Endothelial cell of umbilical vein (primary cell): ENCODE measurements at regions not wholly inside any gene's neighbourhood (a gene's known extent, or its start where the extent isn't known, plus 50 kb on each side); places are given as distances from the start of the nearest gene placed in this dataset.

Source experiments
- BruUV-seq: library from RNA; stranded (reverse); fragments of 400-500 nt; replicated peaks from 2 replicates; lab custom pipeline; 2021; lab: Mats Ljungman, UMichigan
- CTCF ChIA-PET: fragments of 300-600, 350-600 bp; sonication (Branson Sonifier 250); formaldehyde crosslinking; loops from one replicate; lab custom pipeline; 2021; ENCODE audit warnings: antibody characterized with exemption, inconsistent platforms; lab: Charles Lee
- POLR2A ChIA-PET: fragments of 300-600, 350-600 bp; sonication (Branson Sonifier 250); formaldehyde crosslinking; loops from one replicate; lab custom pipeline; 2021; ENCODE audit warnings: antibody characterized with exemption, inconsistent platforms; lab: Charles Lee
- DNase-seq: peaks from one replicate; pipeline ENCODE4 v3.0.0-alpha.2; 2011; ENCODE audit warnings: low read depth, low spot score
- FAIRE-seq: peaks from 2 replicates; lab custom pipeline; 2011; peaks lifted over from hg19 to GRCh38; lab: Jason Lieb, UNC
- H2AFZ ChIP-seq: 2 replicates; pipeline ENCODE4 v1.6.0; 2012; ENCODE audit warnings: low read depth, low read length, control low read depth, inconsistent platforms
- H3K27ac ChIP-seq: 2 replicates; pipeline ENCODE4 v1.5.1; 2011; ENCODE audit warnings: low read depth, mild to moderate bottlenecking, control low read depth, low read length, moderate library complexity; ENCODE audit not compliant: insufficient read depth
- H3K27me3 ChIP-seq, 2 experiments: 2 replicates each; pipeline versions ENCODE4 v1.6.0 to v1.6.1; 2011; ENCODE audit warnings: low read length in 2 of 2, mixed read lengths in 1 of 2; ENCODE audit not compliant: control insufficient read depth in 2 of 2, insufficient read depth in 2 of 2
- H3K36me3 ChIP-seq, 2 experiments: 2 replicates in 1 of 2; 3 replicates in 1 of 2; pipeline ENCODE4 v1.5.1; 2011; ENCODE audit warnings: low read length in 2 of 2, mild to moderate bottlenecking in 1 of 2, moderate library complexity in 1 of 2; ENCODE audit not compliant: control insufficient read depth in 2 of 2, insufficient read depth in 2 of 2; ENCODE audit errors: extremely low read depth in 1 of 2
- H3K4me1 ChIP-seq: 3 replicates; pipeline ENCODE4 v1.5.1; 2011; ENCODE audit warnings: mild to moderate bottlenecking, low read length; ENCODE audit not compliant: control insufficient read depth, insufficient read depth; ENCODE audit errors: extremely low read depth
- H3K4me2 ChIP-seq: 2 replicates; pipeline ENCODE4 v1.6.1; 2011; ENCODE audit warnings: low read length, control low read depth, mixed read lengths; ENCODE audit not compliant: insufficient read depth
- H3K4me3 ChIP-seq, 3 experiments: fragments of 200-600 bp in 1 of 3; sonication (generic), shearing (Covaris generic) in 1 of 3; replicated peaks in 1 of 3; 2 replicates each; pipeline ENCODE4 v1.5.1; 2011 to 2016; ENCODE audit warnings: control low read depth in 3 of 3, low read length in 3 of 3, mild to moderate bottlenecking in 2 of 3, inconsistent platforms in 1 of 3, low read depth in 1 of 3, moderate library complexity in 1 of 3; ENCODE audit not compliant: insufficient read depth in 1 of 3
- H3K79me2 ChIP-seq: 2 replicates; pipeline ENCODE4 v1.6.0; 2012; ENCODE audit warnings: low read length, inconsistent platforms; ENCODE audit not compliant: control insufficient read depth, insufficient read depth
- H3K9ac ChIP-seq: replicated peaks from 2 replicates; pipeline ENCODE3; 2011; ENCODE audit warnings: low read length, control low read depth; ENCODE audit not compliant: insufficient read depth; ENCODE audit errors: extremely low read depth
- H3K9me1 ChIP-seq: replicated peaks from 3 replicates; pipeline ENCODE4 v1.6.0; 2011; ENCODE audit warnings: mild to moderate bottlenecking, low read length; ENCODE audit not compliant: control insufficient read depth, insufficient read depth; ENCODE audit errors: extremely low read depth
- H3K9me3 ChIP-seq: replicated peaks from 2 replicates; pipeline ENCODE4 v1.5.1; 2012; ENCODE audit warnings: low read length, inconsistent platforms; ENCODE audit not compliant: control insufficient read depth, insufficient read depth
- H4K20me1 ChIP-seq: replicated peaks from 2 replicates; pipeline ENCODE3; 2011; ENCODE audit warnings: mild to moderate bottlenecking, low read length; ENCODE audit not compliant: control insufficient read depth, insufficient read depth; ENCODE audit errors: extremely low read depth
- EZH2 ChIP-seq: IDR thresholded peaks from 2 replicates; pipeline ENCODE4 v1.6.1; 2012; ENCODE audit warnings: borderline replicate concordance, low read depth, mild to moderate bottlenecking, moderate library complexity, low read length, inconsistent platforms; ENCODE audit not compliant: severe bottlenecking
- FOS ChIP-seq: IDR thresholded peaks from 2 replicates; pipeline ENCODE4 v1.6.1; 2011; ENCODE audit warnings: mild to moderate bottlenecking, low read length, moderate library complexity, borderline replicate concordance; ENCODE audit not compliant: insufficient read depth
- GATA2 ChIP-seq: IDR thresholded peaks from 2 replicates; pipeline ENCODE4 v1.7.0; 2011; ENCODE audit warnings: low read depth, mild to moderate bottlenecking, moderate library complexity, mixed read lengths, low read length; ENCODE audit not compliant: insufficient read length, insufficient read depth
- JUN ChIP-seq: IDR thresholded peaks from 2 replicates; pipeline ENCODE4 v1.6.1; 2011; ENCODE audit warnings: borderline replicate concordance, low read depth; ENCODE audit not compliant: insufficient read length, insufficient read depth
- MYC ChIP-seq: IDR thresholded peaks from one replicate; pipeline ENCODE4 v1.6.1; 2011; ENCODE audit warnings: mild to moderate bottlenecking, low read depth, low read length
- POLR2A ChIP-seq: IDR thresholded peaks from 2 replicates; pipeline ENCODE4 v1.6.1; 2012; ENCODE audit warnings: low read depth, mild to moderate bottlenecking, control low read depth, low read length
- POLR2AphosphoS5 ChIP-seq: IDR thresholded peaks from 2 replicates; pipeline ENCODE4 v1.6.1; 2012; ENCODE audit warnings: low read depth, mild to moderate bottlenecking, control low read depth, low read length, moderate library complexity; ENCODE audit not compliant: insufficient read depth
- dilution Hi-C: fragments of 300-500 bp; cut with MboI; formaldehyde crosslinking; loops from one replicate; pipeline ENCODE4 v1.15.0; 2019; ENCODE audit warnings: low sequenced_read_pairs; ENCODE audit not compliant: extremely low pct_ligation_motif_present
- intact Hi-C: fragments of 100-400 bp; cut with micrococcal nuclease; formaldehyde crosslinking; loops from one replicate; pipeline ENCODE4 v1.10.0; 2022
- TF ChIP-seq, protein P1 (sequence below): IDR thresholded peaks from 2 replicates; pipeline ENCODE4 v1.6.1; 2011; ENCODE audit not compliant: insufficient read depth, insufficient read length
- TF ChIP-seq, protein P2 (sequence below), 2 donors: IDR thresholded peaks; 1 replicate in 1 of 2; 2 replicates in 1 of 2; pipeline ENCODE4 v1.5.1; 2011; ENCODE audit warnings: low read length in 2 of 2, mild to moderate bottlenecking in 2 of 2, moderate library complexity in 2 of 2, control low read depth in 1 of 2, inconsistent platforms in 1 of 2, low read depth in 1 of 2; ENCODE audit not compliant: insufficient read depth in 1 of 2; ENCODE audit errors: extremely low read depth in 1 of 2

DNA sequence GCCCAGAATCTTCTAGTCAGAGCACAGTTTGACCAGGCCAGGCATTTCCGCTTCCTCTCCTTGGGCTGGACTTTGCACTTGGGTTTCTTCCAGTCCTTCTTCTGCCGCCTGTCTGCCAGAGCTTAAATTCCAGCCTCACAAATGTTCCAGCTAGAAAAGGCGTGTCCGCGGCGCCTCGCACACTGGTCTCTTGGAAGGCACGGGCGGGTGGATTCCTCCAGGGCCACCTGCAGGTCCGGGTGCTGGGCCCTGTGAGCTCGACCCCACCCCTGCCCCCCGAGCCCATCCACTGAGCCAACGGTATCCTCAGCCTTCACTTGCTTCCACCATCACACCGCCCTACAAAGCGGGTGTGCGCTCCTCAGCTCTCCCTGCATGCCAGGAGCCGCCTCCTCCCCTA, 2026.5 kb downstream of the TP53TG3F start:
- intact Hi-C loops = no loop called here

DNA sequence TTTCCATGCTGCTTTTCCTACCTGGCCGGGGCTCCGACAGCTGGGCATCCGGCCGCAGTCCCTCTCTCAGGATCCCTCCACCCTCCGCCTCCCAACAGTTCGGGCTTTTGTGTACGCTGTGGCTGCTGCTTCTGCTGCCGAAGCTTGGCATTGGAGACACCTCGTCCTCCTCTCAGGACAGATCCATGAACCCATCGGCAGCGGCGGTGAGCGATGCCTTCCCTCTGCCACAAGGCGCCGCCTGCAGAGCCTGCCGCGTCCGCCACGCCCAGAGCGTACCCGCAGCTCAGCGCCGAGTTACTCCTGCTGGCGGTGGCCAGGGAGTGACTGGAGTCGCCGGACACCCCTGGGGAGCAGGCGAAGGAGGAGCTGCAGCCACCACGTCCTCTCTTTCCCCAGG, 2032.8 kb downstream of the TP53TG3F start:
- no peaks in the 10 kb centered on the region for H3K36me3 ChIP-seq
- no TSS peak for BruUV-seq
- H3K9ac ChIP-seq = no peak overlapping the region
- no peaks in the 10 kb centered on the region for H4K20me1 ChIP-seq
- H3K4me3 ChIP-seq = no peak overlapping the region
- FAIRE-seq (no peak), DNase-seq (no peak)
- H3K79me2 ChIP-seq = no peaks in the 10 kb centered on the region
- TF ChIP-seq, protein P1, sequence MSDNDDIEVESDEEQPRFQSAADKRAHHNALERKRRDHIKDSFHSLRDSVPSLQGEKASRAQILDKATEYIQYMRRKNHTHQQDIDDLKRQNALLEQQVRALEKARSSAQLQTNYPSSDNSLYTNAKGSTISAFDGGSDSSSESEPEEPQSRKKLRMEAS = no peak
- TF ChIP-seq JUN = no peak
- TF ChIP-seq, protein P2, sequence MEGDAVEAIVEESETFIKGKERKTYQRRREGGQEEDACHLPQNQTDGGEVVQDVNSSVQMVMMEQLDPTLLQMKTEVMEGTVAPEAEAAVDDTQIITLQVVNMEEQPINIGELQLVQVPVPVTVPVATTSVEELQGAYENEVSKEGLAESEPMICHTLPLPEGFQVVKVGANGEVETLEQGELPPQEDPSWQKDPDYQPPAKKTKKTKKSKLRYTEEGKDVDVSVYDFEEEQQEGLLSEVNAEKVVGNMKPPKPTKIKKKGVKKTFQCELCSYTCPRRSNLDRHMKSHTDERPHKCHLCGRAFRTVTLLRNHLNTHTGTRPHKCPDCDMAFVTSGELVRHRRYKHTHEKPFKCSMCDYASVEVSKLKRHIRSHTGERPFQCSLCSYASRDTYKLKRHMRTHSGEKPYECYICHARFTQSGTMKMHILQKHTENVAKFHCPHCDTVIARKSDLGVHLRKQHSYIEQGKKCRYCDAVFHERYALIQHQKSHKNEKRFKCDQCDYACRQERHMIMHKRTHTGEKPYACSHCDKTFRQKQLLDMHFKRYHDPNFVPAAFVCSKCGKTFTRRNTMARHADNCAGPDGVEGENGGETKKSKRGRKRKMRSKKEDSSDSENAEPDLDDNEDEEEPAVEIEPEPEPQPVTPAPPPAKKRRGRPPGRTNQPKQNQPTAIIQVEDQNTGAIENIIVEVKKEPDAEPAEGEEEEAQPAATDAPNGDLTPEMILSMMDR (IDR thresholded peaks at IDR 0.05; ENCODE audit: extremely low read depth in 1 of 2, insufficient read depth in 1 of 2, low read depth in 1 of 2, low read length in 2 of 2) = no peak
- no peak for TF ChIP-seq POLR2A
- no peak for TF ChIP-seq GATA2
- TF ChIP-seq MYC = no peak
- no peak for TF ChIP-seq POLR2AphosphoS5
- no peak for TF ChIP-seq EZH2
- no peak for TF ChIP-seq FOS
- dilution Hi-C loops (no loop called here), intact Hi-C loops (loop anchor here (10.0 kb wide), 1 partner anchor 67 kb away; no protein-coding TSS in a partner anchor)
- no peaks in the 10 kb centered on the region for H3K27me3 ChIP-seq
- H3K9me3 ChIP-seq = peaks cover 7% of the 10 kb centered on the region
- H3K27ac ChIP-seq = no peak overlapping the region
- CTCF ChIA-PET = no interaction called here
- POLR2A ChIA-PET = no interaction called here
- H2AFZ ChIP-seq = no peak overlapping the region
- no peak overlapping the region for H3K4me2 ChIP-seq
- no peaks in the 10 kb centered on the region for H3K9me1 ChIP-seq
- H3K4me1 ChIP-seq = no peaks in the 10 kb centered on the region

More for the DNA sequence above, 2026.5 kb downstream of the TP53TG3F start:
- peaks cover 5% of the 10 kb centered on the region for H3K9me3 ChIP-seq
- no peaks in the 10 kb centered on the region for H3K79me2 ChIP-seq
- H3K27me3 ChIP-seq = no peaks in the 10 kb centered on the region
- H3K9ac ChIP-seq = no peak overlapping the region
- no peaks in the 10 kb centered on the region for H3K9me1 ChIP-seq
- H4K20me1 ChIP-seq = no peaks in the 10 kb centered on the region
- dilution Hi-C loops = no loop called here
- no peak overlapping the region for H2AFZ ChIP-seq
- no peak overlapping the region for H3K27ac ChIP-seq
- no peak overlapping the region for H3K4me2 ChIP-seq
- BruUV-seq = no TSS peak
- POLR2A ChIA-PET = no interaction called here
- FAIRE-seq (no peak), DNase-seq (no peak)
- CTCF ChIA-PET = no interaction called here
- H3K36me3 ChIP-seq = no peaks in the 10 kb centered on the region
- H3K4me3 ChIP-seq = no peak overlapping the region
- TF ChIP-seq, protein P1 = no peak
- TF ChIP-seq JUN = no peak
- no peak for TF ChIP-seq EZH2
- TF ChIP-seq GATA2 = no peak
- TF ChIP-seq POLR2A = no peak
- H3K4me1 ChIP-seq = no peaks in the 10 kb centered on the region
